HG03565 (cell line): ENCODE measurements at regions not wholly inside any gene's neighbourhood (a gene's known extent, or its start where the extent isn't known, plus 50 kb on each side); places are given as distances from the start of the nearest gene placed in this dataset.

ENCODE experiments used
- ATAC-seq: cut with Tn5 transposase; IDR thresholded peaks from one replicate; pipeline ENCODE4 v1.9.1; 2021; ENCODE audit warnings: mild to moderate bottlenecking, moderate library complexity; ENCODE audit not compliant: unreplicated experiment

- ATAC-seq: no peak
These were observed 84.0 kb upstream of the RFX8 start for GRCh38 chr2:101558740-101559525.

GRCh38 chr2:101556033-101556459, 81.1 kb upstream of the RFX8 start:
- no peak for ATAC-seq

GRCh38 chr2:101551336-101551888, 76.5 kb upstream of the RFX8 start:
- no peak for ATAC-seq

DNA sequence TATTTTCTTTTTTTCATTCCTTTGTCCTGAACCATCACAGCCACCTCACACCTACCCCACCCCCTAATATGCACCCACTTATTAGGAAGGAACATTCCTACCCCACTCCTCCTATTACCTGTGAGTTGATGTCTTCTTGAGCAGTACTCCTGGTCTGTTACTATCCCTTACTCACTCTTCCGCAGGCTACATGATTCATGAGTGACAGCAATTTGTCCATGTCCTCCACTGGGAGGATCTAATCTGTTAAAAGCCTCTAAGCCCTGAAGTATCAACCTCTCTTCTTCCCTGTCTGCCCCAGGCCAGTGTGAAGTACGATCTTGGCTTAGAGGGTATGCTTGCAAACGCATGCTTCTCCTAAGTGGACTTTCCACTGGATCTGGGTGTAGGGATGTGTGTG, 75.6 kb upstream of the RFX8 start:
- ATAC-seq: no peak

- ATAC-seq: no peak
These were observed 74.5 kb upstream of the RFX8 start for GRCh38 chr2:101549371-101549770.

GRCh38 chr2:101546376-101547058, 71.6 kb upstream of the RFX8 start:
- ATAC-seq: no peak

GRCh38 chr2:101545950-101546349, 71.0 kb upstream of the RFX8 start:
- no peak for ATAC-seq

DNA sequence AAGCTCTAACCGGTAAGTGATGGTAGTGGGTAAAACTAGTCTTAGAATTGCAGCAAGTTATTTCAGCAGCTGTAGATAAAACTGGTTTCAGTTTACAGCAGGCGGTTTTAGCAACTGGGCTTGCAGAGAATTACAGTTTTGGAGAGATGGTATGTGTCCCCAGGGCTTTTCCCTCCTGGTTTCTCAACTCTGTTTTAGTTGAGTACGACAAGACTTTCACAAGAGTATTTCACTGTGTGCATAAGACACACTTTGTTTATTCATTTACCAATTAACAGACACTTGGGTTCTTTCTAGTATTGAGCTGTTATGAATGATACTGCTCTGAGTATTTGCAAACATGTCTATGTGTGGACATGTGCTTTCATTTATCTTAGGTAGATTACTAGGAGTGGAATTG, 65.6 kb upstream of the RFX8 start:
- ATAC-seq: no peak

GRCh38 chr2:101538076-101538475, 63.2 kb upstream of the RFX8 start:
- ATAC-seq: no peak

- no peak for ATAC-seq
These were observed 59.3 kb upstream of the RFX8 start for GRCh38 chr2:101534149-101534611.

- ATAC-seq: no peak
These were observed 58.7 kb upstream of the RFX8 start for GRCh38 chr2:101533561-101534148.

- ATAC-seq: no peak
These were observed 53.6 kb upstream of the RFX8 start for GRCh38 chr2:101528501-101528900.

DNA sequence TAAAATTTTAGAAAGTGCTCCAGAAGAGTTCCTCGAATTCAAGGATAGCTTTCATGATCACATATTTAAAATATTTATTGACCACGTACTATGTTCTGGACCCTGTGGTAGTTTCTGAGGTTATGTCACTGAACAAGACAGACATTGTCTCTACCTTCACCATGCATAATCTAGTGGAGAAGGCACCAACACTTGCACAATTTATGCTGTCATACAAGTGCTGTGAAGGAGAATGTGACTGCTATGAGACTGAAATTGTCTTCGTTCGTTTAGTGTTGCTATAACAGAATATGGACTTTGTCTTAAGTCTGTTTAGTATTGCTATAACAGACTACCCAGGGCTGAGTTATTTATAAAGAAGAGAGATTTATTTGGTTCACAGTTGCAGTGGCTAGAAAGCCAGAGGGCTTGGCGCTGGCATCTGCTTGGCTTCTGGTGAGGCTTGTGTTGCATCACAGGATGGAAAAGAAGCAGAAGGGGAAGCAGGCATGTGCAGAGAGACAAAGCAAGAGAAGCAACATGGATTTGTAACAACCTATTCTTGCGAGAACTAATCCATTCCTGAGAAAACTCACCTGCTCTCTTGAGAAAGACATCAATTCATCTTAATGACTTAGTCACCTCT, 50.0 kb upstream of the RFX8 start:
- ATAC-seq: no peak
